PC-9 (cell line): ENCODE measurements at regions not wholly inside any gene's neighbourhood (a gene's known extent, or its start where the extent isn't known, plus 50 kb on each side); places are given as distances from the start of the nearest gene placed in this dataset.

Source experiments
- BruUV-seq: library from RNA; stranded (reverse); fragments of 400-500 nt; replicated peaks from 2 replicates; lab custom pipeline; 2021; lab: Mats Ljungman, UMichigan
- CTCF ChIA-PET: fragments of 300-600 bp; sonication (Branson Sonifier 250); formaldehyde crosslinking; loops from one replicate; lab custom pipeline; 2022; ENCODE audit warnings: antibody characterized with exemption; lab: Charles Lee
- POLR2A ChIA-PET: fragments of 300-600 bp; sonication (Branson Sonifier 250); formaldehyde crosslinking; loops from one replicate; lab custom pipeline; 2022; ENCODE audit warnings: antibody characterized with exemption; ENCODE audit not compliant: unreplicated experiment; lab: Charles Lee
- DNase-seq, 2 experiments: peaks; one replicate each; pipeline versions ENCODE4 v3.0.0 to v3.0.0-alpha.2; 2015 to 2022; ENCODE audit warnings: mixed read lengths in 1 of 2
- H2AFZ ChIP-seq: fragments of 200-600 bp; sonication (generic); 2 replicates; pipeline ENCODE4 v1.8.1; 2017; ENCODE audit warnings: antibody characterized with exemption
- H3F3A ChIP-seq: fragments of 200-600 bp; sonication (generic); 2 replicates; pipeline ENCODE4 v1.8.1; 2017; ENCODE audit warnings: antibody characterized with exemption, mild to moderate bottlenecking, low read depth; ENCODE audit not compliant: insufficient read depth
- H3K27ac ChIP-seq: fragments of 200-600 bp; sonication (generic); 2 replicates; pipeline ENCODE4 v1.6.1; 2016; ENCODE audit warnings: mixed run types
- H3K27me3 ChIP-seq: fragments of 200-600 bp; sonication (generic); 2 replicates; pipeline ENCODE4 v1.6.1; 2016; ENCODE audit warnings: low read depth, mixed run types; ENCODE audit not compliant: insufficient read depth
- H3K36me3 ChIP-seq: fragments of 200-600 bp; sonication (generic); 2 replicates; pipeline ENCODE4 v1.6.1; 2016; ENCODE audit warnings: low read depth, mixed run types
- H3K4me1 ChIP-seq: fragments of 200-600 bp; sonication (generic); replicated peaks from 2 replicates; pipeline ENCODE4 v1.6.1; 2016; ENCODE audit warnings: mixed run types; ENCODE audit not compliant: insufficient read depth
- H3K4me2 ChIP-seq: fragments of 200-600 bp; sonication (generic); 2 replicates; pipeline ENCODE4 v1.6.1; 2017; ENCODE audit warnings: mixed run types
- H3K4me3 ChIP-seq: fragments of 200-600 bp; sonication (generic); 2 replicates; pipeline ENCODE4 v1.6.1; 2016; ENCODE audit warnings: mixed run types
- H3K79me2 ChIP-seq: fragments of 200-600 bp; sonication (generic); 2 replicates; pipeline ENCODE4 v1.6.1; 2017; ENCODE audit warnings: low read depth, mixed run types
- H3K9me2 ChIP-seq: fragments of 200-600 bp; sonication (generic); 2 replicates; pipeline ENCODE4 v1.8.1; 2017; ENCODE audit warnings: mild to moderate bottlenecking; ENCODE audit not compliant: insufficient read depth
- H3K9me3 ChIP-seq: fragments of 200-600 bp; sonication (generic); 2 replicates; pipeline ENCODE4 v1.8.1; 2016; ENCODE audit warnings: low read depth; ENCODE audit not compliant: insufficient read depth
- H4K20me1 ChIP-seq: fragments of 200-600 bp; sonication (generic); 2 replicates; pipeline ENCODE4 v1.8.1; 2017; ENCODE audit not compliant: insufficient read depth
- EZH2 ChIP-seq: fragments of 200-600 bp; sonication (generic); IDR thresholded peaks from 2 replicates; pipeline ENCODE4 v1.8.0; 2017; ENCODE audit warnings: antibody characterized with exemption, low read depth
- intact Hi-C: fragments of 100-400 bp; cut with micrococcal nuclease; formaldehyde crosslinking; loops from one replicate; pipeline ENCODE4 v1.10.0; 2022; ENCODE audit not compliant: unreplicated experiment
- TF ChIP-seq, protein P1 (sequence below): fragments of 200-600 bp; sonication (generic); conservative IDR thresholded peaks from 2 replicates; pipeline ENCODE4 v1.6.1; 2017; ENCODE audit warnings: mixed run types, antibody characterized with exemption, mild to moderate bottlenecking, moderate library complexity

DNA sequence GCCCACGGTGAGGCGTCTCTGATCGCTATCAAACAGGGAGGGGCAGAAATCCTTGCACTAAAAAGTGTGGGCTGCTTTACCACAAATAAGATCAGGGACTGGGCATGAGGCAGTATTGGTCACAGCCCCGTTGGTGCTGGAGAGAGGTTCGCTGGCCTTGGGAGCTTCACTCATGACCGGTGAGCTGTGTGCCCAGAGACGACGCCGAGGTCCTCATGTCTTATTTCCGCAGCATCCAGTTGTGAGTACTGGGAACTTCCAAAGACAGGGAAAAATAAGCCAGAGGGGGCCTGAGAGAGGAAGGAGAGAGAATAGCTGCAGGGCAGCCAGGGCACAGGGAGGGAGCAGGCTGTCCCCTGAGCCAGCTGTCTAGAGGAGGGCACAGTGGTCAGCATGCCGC, 154.2 kb upstream of the PRKCQ start:
- Histone ChIP-seq H3K4me1 (peaks cover 33% of the 10 kb centered on the region), H3K9me3 (no peaks in the 10 kb centered on the region), H3K9me2 (no peaks in the 10 kb centered on the region), H3K4me3 (no peak overlapping the region), H3K27ac (no peak overlapping the region), H3K36me3 (no peaks in the 10 kb centered on the region), H3K27me3 (no peaks in the 10 kb centered on the region), H2AFZ (no peak overlapping the region), H3K4me2 (no peak overlapping the region), H4K20me1 (no peaks in the 10 kb centered on the region), H3F3A (peaks cover 10% of the 10 kb centered on the region; the same call in 1 of the 2 replicates), H3K79me2 (peaks cover 18% of the 10 kb centered on the region)
- DNase-seq: no peak
- no peak for TF ChIP-seq EZH2
- TF ChIP-seq, protein P1, sequence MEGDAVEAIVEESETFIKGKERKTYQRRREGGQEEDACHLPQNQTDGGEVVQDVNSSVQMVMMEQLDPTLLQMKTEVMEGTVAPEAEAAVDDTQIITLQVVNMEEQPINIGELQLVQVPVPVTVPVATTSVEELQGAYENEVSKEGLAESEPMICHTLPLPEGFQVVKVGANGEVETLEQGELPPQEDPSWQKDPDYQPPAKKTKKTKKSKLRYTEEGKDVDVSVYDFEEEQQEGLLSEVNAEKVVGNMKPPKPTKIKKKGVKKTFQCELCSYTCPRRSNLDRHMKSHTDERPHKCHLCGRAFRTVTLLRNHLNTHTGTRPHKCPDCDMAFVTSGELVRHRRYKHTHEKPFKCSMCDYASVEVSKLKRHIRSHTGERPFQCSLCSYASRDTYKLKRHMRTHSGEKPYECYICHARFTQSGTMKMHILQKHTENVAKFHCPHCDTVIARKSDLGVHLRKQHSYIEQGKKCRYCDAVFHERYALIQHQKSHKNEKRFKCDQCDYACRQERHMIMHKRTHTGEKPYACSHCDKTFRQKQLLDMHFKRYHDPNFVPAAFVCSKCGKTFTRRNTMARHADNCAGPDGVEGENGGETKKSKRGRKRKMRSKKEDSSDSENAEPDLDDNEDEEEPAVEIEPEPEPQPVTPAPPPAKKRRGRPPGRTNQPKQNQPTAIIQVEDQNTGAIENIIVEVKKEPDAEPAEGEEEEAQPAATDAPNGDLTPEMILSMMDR: no peak
- BruUV-seq: no TSS peak
- CTCF ChIA-PET: no interaction called here
- intact Hi-C loops: no loop called here
- POLR2A ChIA-PET: no interaction called here

DNA sequence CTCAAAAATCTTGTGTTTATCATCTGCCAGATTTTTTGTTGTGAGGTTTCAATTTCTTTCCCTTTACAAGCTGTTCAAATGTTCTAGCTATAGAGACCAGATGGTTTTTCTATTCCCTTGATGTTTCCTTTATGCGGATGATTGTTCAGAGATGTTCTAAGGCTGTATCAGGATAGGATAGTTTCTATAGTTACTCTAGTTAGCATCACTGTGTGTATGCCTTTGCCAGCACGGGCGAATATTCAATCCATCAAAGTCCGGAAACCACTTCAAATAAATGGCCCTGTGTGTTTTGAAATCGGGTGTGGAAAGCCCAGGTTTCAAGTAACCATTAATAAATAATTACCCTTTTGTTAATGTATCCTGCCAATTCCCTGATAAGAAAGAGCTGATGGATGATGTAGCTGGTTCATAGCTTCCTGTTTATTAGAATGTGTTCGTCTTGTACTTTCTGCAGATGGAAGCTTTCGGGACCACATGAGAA, 149.8 kb upstream of the PRKCQ start:
- TSS peak; percentile 78 for BruUV-seq
- no peak for DNase-seq
- H2AFZ ChIP-seq: no peak overlapping the region
- no peak overlapping the region for H3K27ac ChIP-seq
- no peaks in the 10 kb centered on the region for H3K9me2 ChIP-seq
- CTCF ChIA-PET: no interaction called here
- intact Hi-C loops: no loop called here
- peaks cover 5% of the 10 kb centered on the region; the same call in 1 of the 2 replicates for H3F3A ChIP-seq
- H3K4me1 ChIP-seq: peaks cover 11% of the 10 kb centered on the region
- no peak overlapping the region for H3K4me3 ChIP-seq
- H3K4me2 ChIP-seq: 0 out of 2 replicates have a peak overlapping the region, but pooled peaks have one; percentile 30
- no peak for TF ChIP-seq EZH2
- TF ChIP-seq, protein P1: no peak
- H3K9me3 ChIP-seq: no peaks in the 10 kb centered on the region
- no peaks in the 10 kb centered on the region for H3K79me2 ChIP-seq
- H3K27me3 ChIP-seq: no peaks in the 10 kb centered on the region
- no peaks in the 10 kb centered on the region for H3K36me3 ChIP-seq
- POLR2A ChIA-PET: interaction anchor here (0.6 kb wide), 1 partner anchor 10 kb away, joined by 4 read pairs; no protein-coding TSS in a partner anchor
- H4K20me1 ChIP-seq: no peaks in the 10 kb centered on the region

DNA sequence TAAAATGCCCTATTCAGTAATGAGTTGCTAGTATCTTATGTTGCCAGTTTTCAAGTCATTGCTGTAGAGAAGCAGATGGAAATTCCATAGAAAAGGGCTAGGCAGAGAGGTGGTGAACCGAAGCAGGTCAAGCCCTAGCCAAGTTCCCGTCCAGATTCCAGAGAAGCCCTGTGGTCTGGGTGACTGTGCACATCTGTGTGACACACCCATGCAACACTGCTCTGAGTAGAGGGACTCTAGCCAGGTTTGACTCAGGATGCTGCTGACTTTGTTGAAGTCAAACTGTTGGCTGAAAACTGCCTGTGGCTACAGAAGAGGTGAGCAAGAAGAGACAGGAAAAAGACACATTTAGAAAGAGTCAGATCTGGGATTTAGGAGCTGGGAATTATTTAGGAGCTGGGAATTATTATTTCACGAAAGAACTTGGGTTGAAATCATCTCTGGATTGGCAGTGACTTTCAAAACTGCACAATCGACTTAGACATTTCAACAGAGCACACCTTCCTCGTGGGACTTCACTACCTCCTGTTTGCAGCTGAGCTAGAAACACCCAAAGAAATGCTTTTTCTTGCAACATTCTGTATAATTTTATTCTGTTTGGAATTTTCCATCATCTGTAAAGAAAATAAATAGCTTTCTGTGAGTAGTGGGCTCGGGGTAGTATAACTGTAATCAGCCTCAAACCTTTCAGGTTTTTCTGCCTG, 149.1 kb upstream of the PRKCQ start:
- ChIA-PET CTCF (no interaction called here), POLR2A (interaction anchor here (0.6 kb wide), 1 partner anchor 9 kb away, joined by 4 read pairs; no protein-coding TSS in a partner anchor)
- Histone ChIP-seq H3K36me3 (no peaks in the 10 kb centered on the region), H2AFZ (no peak overlapping the region), H3K27ac (peak overlapping the region; percentile 53), H3K27me3 (no peaks in the 10 kb centered on the region), H3K79me2 (no peaks in the 10 kb centered on the region), H3F3A (peaks cover 5% of the 10 kb centered on the region; the same call in 1 of the 2 replicates), H4K20me1 (no peaks in the 10 kb centered on the region), H3K4me1 (peaks cover 11% of the 10 kb centered on the region), H3K4me2 (peak overlapping the region; percentile 30; the same call in 1 of the 2 replicates), H3K4me3 (no peak overlapping the region), H3K9me3 (no peaks in the 10 kb centered on the region), H3K9me2 (no peaks in the 10 kb centered on the region)
- TF ChIP-seq EZH2: no peak
- no TSS peak for BruUV-seq
- peak; percentile 76 to 81 for DNase-seq
- intact Hi-C loops: no loop called here
